COR-L47 (cell line): ENCODE measurements at regions not wholly inside any gene's neighbourhood (a gene's known extent, or its start where the extent isn't known, plus 50 kb on each side); places are given as distances from the start of the nearest gene placed in this dataset.

Source experiments
- DNase-seq: peaks from one replicate; lab custom pipeline; 2025; lab: John Stamatoyannopoulos, UW

GRCh38 chr2:226159875-226160479 is 639.6 kb downstream of the IRS1 start:
- no peak for DNase-seq

GRCh38 chr2:226158940-226159339 is 640.7 kb downstream of the IRS1 start:
- DNase-seq = no peak

DNA sequence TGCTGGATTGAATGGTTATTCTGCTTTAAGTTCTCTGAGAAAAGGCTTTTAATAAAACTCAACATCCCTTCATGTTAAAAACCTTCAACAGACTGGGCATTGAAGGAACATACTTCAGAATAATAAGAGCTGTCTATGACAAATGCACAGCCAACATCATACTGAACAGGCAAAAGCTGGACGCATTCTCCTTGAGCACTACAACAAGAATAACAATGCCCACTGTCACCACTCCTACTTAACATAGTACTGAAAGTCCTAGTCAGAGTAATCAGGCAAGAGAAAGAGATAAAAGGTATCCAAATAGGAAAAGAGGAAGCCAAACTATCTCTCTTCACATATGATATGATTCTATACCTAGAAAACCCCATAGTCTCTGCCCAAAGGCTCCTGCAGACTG is 641.4 kb downstream of the IRS1 start:
- DNase-seq = no peak

- peak; percentile 21 for DNase-seq
Measured at GRCh38 chr2:226155093-226155875, 644.3 kb downstream of the IRS1 start.

DNA sequence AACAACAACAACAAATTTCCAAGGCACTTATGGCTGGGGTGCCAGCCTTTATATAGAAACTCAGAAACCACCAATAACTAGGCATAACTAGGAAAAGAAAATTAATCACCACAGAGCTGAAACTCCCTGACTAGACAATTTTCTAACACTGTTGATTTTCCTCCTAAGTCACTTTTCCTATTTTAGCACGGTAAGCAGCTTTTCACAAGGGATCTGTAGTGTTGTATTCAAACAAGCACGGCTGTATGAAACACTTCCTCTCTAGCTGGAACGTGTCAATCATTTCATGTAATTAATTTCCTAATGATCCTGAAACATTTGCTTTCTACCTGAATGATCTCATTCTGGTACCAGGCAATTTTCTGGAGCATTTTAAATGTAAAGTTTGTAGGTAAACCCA is 645.0 kb downstream of the IRS1 start:
- DNase-seq = no peak

DNA sequence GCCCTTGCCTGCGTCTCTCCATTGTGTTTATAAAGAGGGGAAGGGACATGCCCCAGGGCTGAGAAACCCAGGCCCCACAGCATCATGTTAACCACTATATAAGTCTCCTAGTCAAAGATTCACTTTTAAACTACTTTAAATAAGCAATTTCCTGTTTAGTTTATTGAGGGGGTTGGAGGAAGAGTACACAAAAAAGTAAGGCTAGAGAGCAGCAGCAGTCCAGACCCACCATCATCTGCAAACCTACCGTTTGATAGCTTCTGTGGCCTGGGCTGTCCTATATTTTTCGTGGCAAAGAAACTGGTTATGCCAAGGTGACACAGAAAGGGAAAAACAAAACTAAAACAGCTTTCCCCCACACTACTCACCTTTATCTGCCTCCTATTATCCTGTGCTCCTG is 646.1 kb downstream of the IRS1 start:
- DNase-seq = no peak

GRCh38 chr2:226151157-226151556 is 648.5 kb downstream of the IRS1 start:
- DNase-seq = peak; percentile 28

- DNase-seq = no peak
Measured at GRCh38 chr2:226143091-226143490, 656.5 kb downstream of the IRS1 start.

- no peak for DNase-seq
Measured at GRCh38 chr2:226142463-226142862, 657.2 kb downstream of the IRS1 start.

DNA sequence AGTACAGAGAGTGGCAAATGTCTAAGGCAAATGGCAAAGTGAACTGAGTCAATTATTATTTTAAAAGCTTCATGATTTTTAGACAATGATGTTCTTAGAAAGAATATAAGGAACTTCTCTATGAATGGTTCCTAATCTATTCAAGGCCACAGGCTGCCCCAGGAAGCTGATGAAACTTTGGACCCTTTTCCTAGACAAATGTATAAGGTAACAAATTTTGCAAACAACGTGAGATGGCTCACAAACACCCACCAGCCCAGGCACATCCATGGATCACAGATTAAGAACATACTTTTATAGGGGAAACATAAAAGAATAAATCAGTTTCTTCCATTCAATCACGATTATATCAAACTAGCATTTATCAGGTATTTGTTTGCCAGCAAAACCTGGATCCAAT is 659.0 kb downstream of the IRS1 start:
- DNase-seq = no peak

DNA sequence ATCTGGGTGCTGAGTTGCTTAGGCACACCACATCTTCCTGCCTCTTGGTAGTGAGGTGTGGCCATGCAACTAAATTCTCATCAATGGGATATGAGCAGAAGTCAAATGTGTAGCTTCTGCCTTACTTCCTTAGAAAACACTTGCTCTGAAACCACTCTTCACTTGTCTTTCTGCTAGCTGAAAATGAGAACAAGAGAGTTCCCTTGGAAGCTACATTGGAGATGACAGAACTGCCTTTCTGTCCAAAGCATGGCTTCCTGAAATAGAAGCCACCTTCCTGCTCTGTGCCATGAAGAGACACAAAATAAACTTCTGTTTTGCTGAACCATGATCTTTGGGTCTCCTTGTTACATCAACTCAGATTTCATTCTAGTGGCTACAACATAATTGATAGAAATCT is 659.9 kb downstream of the IRS1 start:
- DNase-seq = no peak

GRCh38 chr2:226137201-226137811 is 662.3 kb downstream of the IRS1 start:
- no peak for DNase-seq

GRCh38 chr2:226136739-226137138 is 662.9 kb downstream of the IRS1 start:
- no peak for DNase-seq

DNA sequence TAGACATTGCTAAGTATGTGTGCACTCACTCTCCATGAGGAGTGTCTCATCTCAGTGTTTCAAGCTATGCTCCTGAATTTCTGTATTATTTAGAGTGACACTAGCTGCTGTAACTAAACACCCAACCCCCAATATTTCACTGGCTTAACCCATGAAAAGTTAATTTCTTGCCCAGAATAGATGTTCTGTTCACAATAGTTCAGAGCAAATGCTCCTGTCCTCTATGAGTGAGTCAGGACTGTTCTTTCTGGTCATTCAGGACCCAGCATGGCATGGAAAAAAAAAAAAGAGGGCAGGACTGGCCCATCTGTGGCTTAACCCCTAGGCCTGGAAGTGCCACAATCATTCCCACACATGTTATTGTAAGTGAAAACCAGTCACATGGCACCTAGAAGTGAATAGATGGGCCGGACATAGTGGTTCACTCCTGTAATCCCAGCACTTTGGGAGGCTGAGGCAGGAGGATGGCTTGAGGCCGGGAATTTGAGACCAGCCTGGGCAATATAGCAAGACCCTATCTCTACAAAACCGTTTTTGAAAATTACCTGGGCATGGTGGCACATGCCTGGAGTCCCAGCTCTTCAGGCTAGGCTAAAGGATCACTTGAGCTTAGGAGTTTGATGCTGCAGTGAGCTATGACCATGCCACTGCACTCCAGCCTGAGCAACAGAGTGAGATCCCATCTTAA is 663.6 kb downstream of the IRS1 start:
- DNase-seq = no peak

- no peak for DNase-seq
Measured at GRCh38 chr2:226132323-226133215, 667.1 kb downstream of the IRS1 start.

GRCh38 chr2:226131299-226131784 is 668.3 kb downstream of the IRS1 start:
- no peak for DNase-seq

DNA sequence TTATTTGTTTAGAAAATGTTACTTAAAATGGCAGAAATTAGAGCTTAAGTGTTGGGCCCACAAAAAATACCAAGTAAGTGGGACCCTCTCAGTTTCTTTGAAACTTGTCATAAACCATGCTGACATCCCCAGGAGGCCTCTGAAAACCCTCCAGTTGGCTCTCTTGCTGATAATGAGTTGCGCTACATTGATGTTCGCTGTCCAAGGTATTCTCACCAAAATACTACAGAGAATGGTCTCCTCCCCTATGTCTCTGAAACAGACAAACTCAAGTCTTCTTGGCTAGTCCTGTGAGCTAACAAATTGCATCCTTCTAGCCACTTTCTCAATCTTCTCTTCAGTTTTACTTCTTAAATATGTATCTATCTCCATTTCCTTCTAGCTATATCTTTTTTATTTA is 669.4 kb downstream of the IRS1 start:
- DNase-seq = no peak

DNA sequence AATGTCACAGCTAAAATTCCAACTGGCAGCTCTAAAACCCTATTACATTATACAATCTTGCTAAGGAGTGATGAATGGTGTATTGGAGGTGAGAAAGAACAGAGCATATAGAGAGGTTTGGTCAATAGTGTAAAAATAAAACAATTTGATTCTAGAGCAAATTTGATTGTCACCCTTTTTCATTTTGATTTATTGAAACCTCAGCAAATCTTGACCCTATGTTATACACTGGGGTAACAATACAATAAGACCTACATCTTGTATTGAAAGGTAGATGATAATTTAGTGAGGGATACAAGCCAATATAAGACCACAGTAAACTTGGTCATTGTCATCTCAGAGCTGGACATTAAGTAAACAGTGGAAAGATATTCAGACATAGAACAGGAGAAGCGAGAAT is 671.9 kb downstream of the IRS1 start:
- no peak for DNase-seq

GRCh38 chr2:226126104-226126503 is 673.5 kb downstream of the IRS1 start:
- no peak for DNase-seq

- no peak for DNase-seq
Measured at GRCh38 chr2:226125176-226125883, 674.3 kb downstream of the IRS1 start.

GRCh38 chr2:226124548-226125011 is 675.0 kb downstream of the IRS1 start:
- no peak for DNase-seq
